Liver (tissue), 8 donors: ENCODE measurements at regions not wholly inside any gene's neighbourhood (a gene's known extent, or its start where the extent isn't known, plus 50 kb on each side); places are given as distances from the start of the nearest gene placed in this dataset.

Experiments
- DNase-seq: peaks from one replicate; pipeline ENCODE4 v3.0.0-alpha.2; 2017; ENCODE audit warnings: low spot score
- H3K27ac ChIP-seq, 2 donors: one replicate each; pipeline ENCODE4 v1.7.0; 2013; ENCODE audit warnings: inconsistent platforms in 2 of 2, low read length in 2 of 2, control low read depth in 1 of 2, low read depth in 1 of 2, mild to moderate bottlenecking in 1 of 2
- H3K27me3 ChIP-seq, 4 donors: one replicate each; pipeline versions ENCODE4 v1.6.1 to v1.7.0; 2013; ENCODE audit warnings: low read length in 3 of 4, inconsistent platforms in 1 of 4, mild to moderate bottlenecking in 1 of 4, moderate library complexity in 1 of 4; ENCODE audit not compliant: control insufficient read depth in 4 of 4, insufficient read depth in 4 of 4
- H3K36me3 ChIP-seq, 4 donors: one replicate each; pipeline versions ENCODE4 v1.6.1 to v1.7.0; 2013; ENCODE audit warnings: low read length in 3 of 4, mild to moderate bottlenecking in 3 of 4, low read depth in 1 of 4, moderate library complexity in 1 of 4; ENCODE audit not compliant: control insufficient read depth in 4 of 4, insufficient read depth in 3 of 4
- H3K4me1 ChIP-seq, 4 donors: one replicate each; pipeline versions ENCODE4 v1.6.1 to v1.7.0; 2013; ENCODE audit warnings: low read length in 3 of 4, mild to moderate bottlenecking in 3 of 4, moderate library complexity in 1 of 4; ENCODE audit not compliant: control insufficient read depth in 4 of 4, insufficient read depth in 4 of 4
- H3K4me3 ChIP-seq, 3 donors: one replicate each; pipeline versions ENCODE4 v1.6.1 to v1.7.0; 2013; ENCODE audit warnings: low read length in 3 of 3, control low read depth in 1 of 3, low read depth in 1 of 3, mild to moderate bottlenecking in 1 of 3
- H3K9ac ChIP-seq, 2 donors: one replicate each; pipeline ENCODE4 v1.7.0; 2013; ENCODE audit warnings: low read length in 2 of 2, mild to moderate bottlenecking in 2 of 2, moderate library complexity in 2 of 2, control low read depth in 1 of 2, low read depth in 1 of 2
- H3K9me3 ChIP-seq, 4 donors: one replicate each; pipeline versions ENCODE4 v1.6.1 to v1.7.0; 2013; ENCODE audit warnings: low read length in 3 of 4; ENCODE audit not compliant: control insufficient read depth in 4 of 4
- EGR1 ChIP-seq, 2 donors: IDR thresholded peaks; 2 replicates each; pipeline ENCODE4 v1.6.1; 2016 to 2018; ENCODE audit warnings: antibody characterized with exemption in 2 of 2, low read depth in 2 of 2
- FOXA1 ChIP-seq: IDR thresholded peaks from 2 replicates; pipeline ENCODE4 v1.6.1; 2016; ENCODE audit warnings: antibody characterized with exemption
- FOXA2 ChIP-seq: IDR thresholded peaks from 2 replicates; pipeline ENCODE4 v1.6.1; 2016; ENCODE audit warnings: antibody characterized with exemption
- GABPA ChIP-seq, 2 donors: IDR thresholded peaks in 1 of 2; conservative IDR thresholded peaks in 1 of 2; 2 replicates each; pipeline ENCODE4 v1.6.1; 2016; ENCODE audit warnings: antibody characterized with exemption in 2 of 2, mild to moderate bottlenecking in 1 of 2, moderate library complexity in 1 of 2
- HNF4A ChIP-seq, 2 donors: conservative IDR thresholded peaks; 2 replicates each; pipeline ENCODE4 v1.6.1; 2016; ENCODE audit warnings: antibody characterized with exemption in 2 of 2, mild to moderate bottlenecking in 2 of 2
- HNF4G ChIP-seq: IDR thresholded peaks from 2 replicates; pipeline ENCODE4 v1.6.1; 2016; ENCODE audit warnings: antibody characterized with exemption
- JUND ChIP-seq, 2 donors: IDR thresholded peaks; 2 replicates each; pipeline ENCODE4 v1.6.1; 2016; ENCODE audit warnings: antibody characterized with exemption in 2 of 2
- MAX ChIP-seq: IDR thresholded peaks from 2 replicates; pipeline ENCODE4 v1.6.1; 2016; ENCODE audit warnings: antibody characterized with exemption
- NR2F2 ChIP-seq: IDR thresholded peaks from 2 replicates; pipeline ENCODE4 v1.6.1; 2016; ENCODE audit warnings: antibody characterized with exemption
- RAD21 ChIP-seq, 2 donors: IDR thresholded peaks; 2 replicates each; pipeline ENCODE4 v1.6.1; 2016; ENCODE audit warnings: antibody characterized with exemption in 2 of 2, mild to moderate bottlenecking in 2 of 2
- RXRA ChIP-seq, 2 donors: IDR thresholded peaks; 2 replicates each; pipeline ENCODE4 v1.6.1; 2017 to 2018; ENCODE audit warnings: antibody characterized with exemption in 2 of 2, mild to moderate bottlenecking in 1 of 2
- SP1 ChIP-seq: IDR thresholded peaks from 2 replicates; pipeline ENCODE4 v1.6.1; 2018; ENCODE audit warnings: antibody characterized with exemption, mild to moderate bottlenecking
- YY1 ChIP-seq: IDR thresholded peaks from 2 replicates; pipeline ENCODE4 v1.6.1; 2016; ENCODE audit warnings: antibody characterized with exemption, mild to moderate bottlenecking
- ZBTB33 ChIP-seq: IDR thresholded peaks from 2 replicates; pipeline ENCODE4 v1.6.1; 2016; ENCODE audit warnings: antibody characterized with exemption
- WGBS: extraction: QIAGEN DNeasy Blood & Tissue Kit; methylation state at CpG from one replicate; pipeline ENCODE4 v1.1.7; 2013; 5-methylcytosine and 5-hydroxymethylcytosine counted together
- TF ChIP-seq, protein P1 (sequence below): fragments of 150-350 bp; IDR thresholded peaks from 2 replicates; pipeline ENCODE4 v1.5.1; 2017; ENCODE audit warnings: improper control_type of control experiment, low read depth, low read length; ENCODE audit not compliant: missing input control
- TF ChIP-seq, protein P2 (sequence below): IDR thresholded peaks from 2 replicates; pipeline ENCODE4 v1.6.1; 2016; ENCODE audit warnings: antibody characterized with exemption, mild to moderate bottlenecking
- donor health status: healthy.
- donor health status: healthy.
- donor health status: healthy.
- donor health status: healthy.
- donor health status: healthy.

DNA sequence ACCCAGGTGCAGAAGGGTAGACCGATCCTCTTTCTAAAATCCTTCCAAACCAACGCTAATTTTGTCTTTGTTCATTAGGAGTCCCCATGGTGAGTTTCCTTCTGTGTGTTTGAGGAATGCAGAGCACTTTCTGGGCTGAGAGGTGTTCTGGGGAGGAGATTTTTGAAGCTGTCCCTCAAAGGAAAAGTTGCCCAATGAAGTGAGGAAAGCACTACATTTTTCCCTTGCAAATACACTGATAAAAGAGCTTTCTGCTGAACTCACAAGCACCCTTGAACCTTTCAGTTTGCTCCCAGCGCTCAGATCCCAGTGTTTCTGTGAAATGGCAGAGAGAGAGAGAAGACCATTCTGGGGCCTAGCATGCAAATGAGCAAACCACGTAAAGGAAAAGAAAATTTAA lies 299.6 kb upstream of the FANCL start:
- no peak overlapping the region for H3K27ac ChIP-seq
- no peaks in the 10 kb centered on the region for H3K9me3 ChIP-seq
- no peak overlapping the region for H3K4me3 ChIP-seq
- H3K9ac ChIP-seq = no peak overlapping the region
- no peaks in the 10 kb centered on the region for H3K27me3 ChIP-seq
- H3K36me3 ChIP-seq = no peaks in the 10 kb centered on the region
- no peaks in the 10 kb centered on the region for H3K4me1 ChIP-seq
- no peak for DNase-seq
- TF ChIP-seq, protein P1, sequence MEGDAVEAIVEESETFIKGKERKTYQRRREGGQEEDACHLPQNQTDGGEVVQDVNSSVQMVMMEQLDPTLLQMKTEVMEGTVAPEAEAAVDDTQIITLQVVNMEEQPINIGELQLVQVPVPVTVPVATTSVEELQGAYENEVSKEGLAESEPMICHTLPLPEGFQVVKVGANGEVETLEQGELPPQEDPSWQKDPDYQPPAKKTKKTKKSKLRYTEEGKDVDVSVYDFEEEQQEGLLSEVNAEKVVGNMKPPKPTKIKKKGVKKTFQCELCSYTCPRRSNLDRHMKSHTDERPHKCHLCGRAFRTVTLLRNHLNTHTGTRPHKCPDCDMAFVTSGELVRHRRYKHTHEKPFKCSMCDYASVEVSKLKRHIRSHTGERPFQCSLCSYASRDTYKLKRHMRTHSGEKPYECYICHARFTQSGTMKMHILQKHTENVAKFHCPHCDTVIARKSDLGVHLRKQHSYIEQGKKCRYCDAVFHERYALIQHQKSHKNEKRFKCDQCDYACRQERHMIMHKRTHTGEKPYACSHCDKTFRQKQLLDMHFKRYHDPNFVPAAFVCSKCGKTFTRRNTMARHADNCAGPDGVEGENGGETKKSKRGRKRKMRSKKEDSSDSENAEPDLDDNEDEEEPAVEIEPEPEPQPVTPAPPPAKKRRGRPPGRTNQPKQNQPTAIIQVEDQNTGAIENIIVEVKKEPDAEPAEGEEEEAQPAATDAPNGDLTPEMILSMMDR = no peak
- TF ChIP-seq, protein P2, sequence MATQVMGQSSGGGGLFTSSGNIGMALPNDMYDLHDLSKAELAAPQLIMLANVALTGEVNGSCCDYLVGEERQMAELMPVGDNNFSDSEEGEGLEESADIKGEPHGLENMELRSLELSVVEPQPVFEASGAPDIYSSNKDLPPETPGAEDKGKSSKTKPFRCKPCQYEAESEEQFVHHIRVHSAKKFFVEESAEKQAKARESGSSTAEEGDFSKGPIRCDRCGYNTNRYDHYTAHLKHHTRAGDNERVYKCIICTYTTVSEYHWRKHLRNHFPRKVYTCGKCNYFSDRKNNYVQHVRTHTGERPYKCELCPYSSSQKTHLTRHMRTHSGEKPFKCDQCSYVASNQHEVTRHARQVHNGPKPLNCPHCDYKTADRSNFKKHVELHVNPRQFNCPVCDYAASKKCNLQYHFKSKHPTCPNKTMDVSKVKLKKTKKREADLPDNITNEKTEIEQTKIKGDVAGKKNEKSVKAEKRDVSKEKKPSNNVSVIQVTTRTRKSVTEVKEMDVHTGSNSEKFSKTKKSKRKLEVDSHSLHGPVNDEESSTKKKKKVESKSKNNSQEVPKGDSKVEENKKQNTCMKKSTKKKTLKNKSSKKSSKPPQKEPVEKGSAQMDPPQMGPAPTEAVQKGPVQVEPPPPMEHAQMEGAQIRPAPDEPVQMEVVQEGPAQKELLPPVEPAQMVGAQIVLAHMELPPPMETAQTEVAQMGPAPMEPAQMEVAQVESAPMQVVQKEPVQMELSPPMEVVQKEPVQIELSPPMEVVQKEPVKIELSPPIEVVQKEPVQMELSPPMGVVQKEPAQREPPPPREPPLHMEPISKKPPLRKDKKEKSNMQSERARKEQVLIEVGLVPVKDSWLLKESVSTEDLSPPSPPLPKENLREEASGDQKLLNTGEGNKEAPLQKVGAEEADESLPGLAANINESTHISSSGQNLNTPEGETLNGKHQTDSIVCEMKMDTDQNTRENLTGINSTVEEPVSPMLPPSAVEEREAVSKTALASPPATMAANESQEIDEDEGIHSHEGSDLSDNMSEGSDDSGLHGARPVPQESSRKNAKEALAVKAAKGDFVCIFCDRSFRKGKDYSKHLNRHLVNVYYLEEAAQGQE = no peak
- TF ChIP-seq RXRA (IDR thresholded peaks at IDR 0.05) (no peak), ZBTB33 (no peak), HNF4G (no peak), MAX (no peak), NR2F2 (no peak), HNF4A (conservative IDR thresholded peaks at IDR 0.05) (no peak), JUND (IDR thresholded peaks at IDR 0.05) (no peak), FOXA2 (no peak)
- WGBS = 37% methylated on average over 4 of the region's 4 CpGs

- Histone ChIP-seq H3K4me1 (no peaks in the 10 kb centered on the region), H3K9ac (no peak overlapping the region), H3K9me3 (no peaks in the 10 kb centered on the region), H3K36me3 (no peaks in the 10 kb centered on the region), H3K4me3 (no peak overlapping the region), H3K27me3 (no peaks in the 10 kb centered on the region), H3K27ac (no peak overlapping the region)
- 46% methylated on average over 4 of the region's 4 CpGs for WGBS
- no peak for DNase-seq
- TF ChIP-seq, protein P1 = no peak
- TF ChIP-seq GABPA (IDR thresholded peaks at IDR 0.05 in 1 of 2, conservative IDR thresholded peaks at IDR 0.05 in 1 of 2) (no peak), SP1 (no peak), FOXA1 (no peak), EGR1 (IDR thresholded peaks at IDR 0.05; ENCODE audit: low read depth in 2 of 2) (no peak), JUND (IDR thresholded peaks at IDR 0.05) (no peak), YY1 (no peak), RAD21 (IDR thresholded peaks at IDR 0.05) (no peak), ZBTB33 (no peak), RXRA (IDR thresholded peaks at IDR 0.05) (no peak), MAX (no peak), HNF4G (no peak)
- TF ChIP-seq, protein P2 = no peak
These were observed 298.8 kb upstream of the FANCL start for GRCh38 chr2:58539973-58540372.
